Testis (tissue), 2 donors: ENCODE measurements at regions not wholly inside any gene's neighbourhood (a gene's known extent, or its start where the extent isn't known, plus 50 kb on each side); places are given as distances from the start of the nearest gene placed in this dataset.

ENCODE experiments used
- DNase-seq: peaks from one replicate; pipeline ENCODE4 v3.0.0-alpha.2; 2019
- H3K27ac ChIP-seq, 2 donors: fragments of 200-600 bp; sonication (generic); one replicate each; pipeline ENCODE4 v1.5.1; 2019
- H3K27me3 ChIP-seq: fragments of 200-600 bp; sonication (generic); one replicate; pipeline ENCODE4 v1.5.1; 2019
- H3K36me3 ChIP-seq: fragments of 200-600 bp; sonication (generic); one replicate; pipeline ENCODE4 v1.5.1; 2017; ENCODE audit warnings: low read depth; ENCODE audit errors: missing control alignments
- H3K4me1 ChIP-seq: fragments of 200-600 bp; sonication (generic); one replicate; pipeline ENCODE4 v1.5.1; 2019
- H3K4me3 ChIP-seq, 2 donors: fragments of 200-600 bp; sonication (generic); one replicate each; pipeline ENCODE4 v1.5.1; 2017 to 2019
- H3K9me3 ChIP-seq: fragments of 200-600 bp; sonication (generic); one replicate; pipeline ENCODE4 v1.5.1; 2017
- POLR2A ChIP-seq: fragments of 450-650 bp; IDR thresholded peaks from one replicate; pipeline ENCODE4 v1.6.1; 2017; ENCODE audit warnings: antibody characterized with exemption, mild to moderate bottlenecking, moderate library complexity
- WGBS, 2 donors: methylation state at CpG; one replicate each; pipeline ENCODE4 v1.1.5; 2018; 5-methylcytosine and 5-hydroxymethylcytosine counted together
- intact Hi-C: fragments of 100-400 bp; cut with DNase I; formaldehyde crosslinking; loops from one replicate; pipeline ENCODE4 v1.15.1; 2023; ENCODE audit warnings: low total_unique reads
- TF ChIP-seq, protein P1 (sequence below), 3 experiments: fragments of 450-650 bp in 2 of 3; fragments of 200-600 bp in 1 of 3; sonication (generic) in 1 of 3; IDR thresholded peaks; one replicate each; pipeline ENCODE4 v1.5.1; 2016 to 2019; ENCODE audit warnings: antibody characterized with exemption in 3 of 3, mild to moderate bottlenecking in 2 of 3, moderate library complexity in 1 of 3

DNA sequence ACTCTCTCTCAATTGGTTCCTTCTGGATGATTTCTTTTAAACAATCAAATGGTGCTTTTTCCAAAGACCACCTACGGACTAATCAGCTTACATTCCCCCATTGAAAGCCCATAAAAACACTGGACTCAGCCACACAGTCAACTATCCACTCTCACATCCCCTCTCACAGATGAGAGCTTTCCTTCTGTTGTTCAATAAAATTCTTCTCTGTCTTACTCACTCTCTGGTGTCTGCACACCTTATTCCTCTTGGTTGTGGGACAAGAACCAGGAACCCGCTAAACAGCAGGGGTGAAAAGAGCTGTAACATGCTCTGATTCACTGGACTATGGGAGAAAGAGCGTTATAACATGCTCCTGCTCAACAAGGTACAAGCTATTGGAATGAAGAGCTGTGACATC lies 2896.2 kb downstream of the PCDH9 start:
- Histone ChIP-seq H3K36me3 (no peaks in the 10 kb centered on the region), H3K27ac (no peak overlapping the region), H3K4me3 (no peak overlapping the region), H3K27me3 (no peaks in the 10 kb centered on the region), H3K9me3 (no peaks in the 10 kb centered on the region), H3K4me1 (no peaks in the 10 kb centered on the region)
- WGBS, 2 donors = 95 to 98% methylated on average over 3 of the region's 3 CpGs
- TF ChIP-seq, protein P1, sequence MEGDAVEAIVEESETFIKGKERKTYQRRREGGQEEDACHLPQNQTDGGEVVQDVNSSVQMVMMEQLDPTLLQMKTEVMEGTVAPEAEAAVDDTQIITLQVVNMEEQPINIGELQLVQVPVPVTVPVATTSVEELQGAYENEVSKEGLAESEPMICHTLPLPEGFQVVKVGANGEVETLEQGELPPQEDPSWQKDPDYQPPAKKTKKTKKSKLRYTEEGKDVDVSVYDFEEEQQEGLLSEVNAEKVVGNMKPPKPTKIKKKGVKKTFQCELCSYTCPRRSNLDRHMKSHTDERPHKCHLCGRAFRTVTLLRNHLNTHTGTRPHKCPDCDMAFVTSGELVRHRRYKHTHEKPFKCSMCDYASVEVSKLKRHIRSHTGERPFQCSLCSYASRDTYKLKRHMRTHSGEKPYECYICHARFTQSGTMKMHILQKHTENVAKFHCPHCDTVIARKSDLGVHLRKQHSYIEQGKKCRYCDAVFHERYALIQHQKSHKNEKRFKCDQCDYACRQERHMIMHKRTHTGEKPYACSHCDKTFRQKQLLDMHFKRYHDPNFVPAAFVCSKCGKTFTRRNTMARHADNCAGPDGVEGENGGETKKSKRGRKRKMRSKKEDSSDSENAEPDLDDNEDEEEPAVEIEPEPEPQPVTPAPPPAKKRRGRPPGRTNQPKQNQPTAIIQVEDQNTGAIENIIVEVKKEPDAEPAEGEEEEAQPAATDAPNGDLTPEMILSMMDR (IDR thresholded peaks at IDR 0.05) = no peak
- no peak for TF ChIP-seq POLR2A
- DNase-seq = no peak
- intact Hi-C loops = no loop called here

DNA sequence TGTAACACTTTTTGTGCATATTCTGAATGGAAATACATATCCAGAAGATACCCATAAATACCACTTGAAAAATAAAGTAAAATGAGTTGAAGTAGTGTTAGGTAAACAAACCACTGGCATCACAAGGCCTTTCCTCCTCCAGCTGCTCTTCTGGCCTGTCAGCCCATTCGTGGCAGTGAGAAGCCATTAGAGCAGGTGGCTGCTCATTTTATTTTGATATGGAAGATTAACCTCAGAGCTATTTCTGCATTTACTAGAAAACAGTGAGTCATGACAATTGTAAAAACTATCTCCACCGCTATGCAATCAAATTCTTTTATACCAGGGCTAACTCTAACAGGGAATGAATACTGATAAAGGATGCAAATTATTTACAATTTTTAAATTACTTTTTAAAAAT lies 2898.1 kb downstream of the PCDH9 start:
- TF ChIP-seq, protein P1 (IDR thresholded peaks at IDR 0.05) = no peak
- no peak for TF ChIP-seq POLR2A
- no peak overlapping the region for H3K4me3 ChIP-seq
- H3K27me3 ChIP-seq = no peaks in the 10 kb centered on the region
- H3K27ac ChIP-seq = no peak overlapping the region
- no peak for DNase-seq
- H3K9me3 ChIP-seq = no peaks in the 10 kb centered on the region
- no peaks in the 10 kb centered on the region for H3K4me1 ChIP-seq
- WGBS, 2 donors = 47 to 53% methylated on average over 2 of the region's 2 CpGs
- intact Hi-C loops = no loop called here
- H3K36me3 ChIP-seq = no peaks in the 10 kb centered on the region

DNA sequence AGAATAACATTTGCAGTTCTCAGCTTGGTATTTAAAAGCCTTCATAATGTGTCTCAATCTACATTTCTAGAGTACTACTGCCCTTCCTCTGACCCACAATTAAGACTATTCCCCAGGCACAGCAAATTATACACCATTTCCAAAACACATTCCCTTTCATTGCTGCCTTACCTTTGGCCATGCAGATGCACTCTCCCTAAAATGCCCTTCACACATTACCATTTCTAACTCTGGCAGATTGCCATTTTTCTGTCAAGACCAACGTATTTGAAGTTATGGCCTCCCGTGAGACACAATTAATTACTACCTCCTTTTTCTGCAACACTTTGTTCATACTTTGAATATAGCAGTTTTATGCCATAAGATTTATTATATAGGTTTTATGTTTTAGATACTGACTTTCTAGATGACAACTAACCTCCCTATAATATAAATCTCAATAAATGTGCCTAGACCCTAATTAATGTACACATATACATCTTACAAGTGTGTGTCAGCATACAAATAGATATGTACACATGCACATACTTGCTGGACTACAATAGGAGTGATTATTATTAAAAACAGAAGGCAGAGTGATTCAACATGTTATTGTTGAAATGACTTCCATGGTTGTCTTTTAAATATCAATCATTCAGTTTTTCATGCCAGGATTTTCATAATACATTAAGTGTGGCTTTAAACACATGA lies 2902.5 kb downstream of the PCDH9 start:
- H3K36me3 ChIP-seq = no peaks in the 10 kb centered on the region
- intact Hi-C loops = no loop called here
- H3K27me3 ChIP-seq = no peaks in the 10 kb centered on the region
- H3K9me3 ChIP-seq = no peaks in the 10 kb centered on the region
- DNase-seq = no peak
- TF ChIP-seq, protein P1 (IDR thresholded peaks at IDR 0.05) = no peak
- no peak for TF ChIP-seq POLR2A
- H3K4me3 ChIP-seq = no peak overlapping the region
- H3K27ac ChIP-seq = no peak overlapping the region
- H3K4me1 ChIP-seq = no peaks in the 10 kb centered on the region
- 37 to 41% methylated on average over 2 of the region's 2 CpGs for WGBS, 2 donors

DNA sequence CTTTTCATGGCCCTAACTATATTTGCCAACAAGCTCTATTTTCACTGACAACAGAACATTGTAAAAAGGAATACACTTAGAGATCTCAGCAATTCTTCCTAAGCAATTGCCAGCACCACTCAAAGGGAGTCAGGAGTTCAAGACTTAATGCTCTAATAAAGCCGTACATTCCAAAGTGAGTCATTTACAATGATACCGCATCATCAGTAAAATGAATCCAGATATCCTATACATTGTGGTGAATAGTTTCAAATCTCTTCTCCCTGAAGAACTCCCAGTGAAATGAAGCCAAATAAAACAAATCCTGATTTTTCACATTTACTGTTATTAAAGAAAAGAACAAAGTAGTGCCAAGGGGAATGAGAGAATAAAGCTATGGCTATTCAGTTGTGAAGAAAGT lies 2898.7 kb upstream of the PCDH20 start:
- intact Hi-C loops = no loop called here
- H3K4me1 ChIP-seq = no peaks in the 10 kb centered on the region
- 59 to 78% methylated on average over 2 of the region's 2 CpGs for WGBS, 2 donors
- no peak overlapping the region for H3K27ac ChIP-seq
- H3K9me3 ChIP-seq = no peaks in the 10 kb centered on the region
- no peak for DNase-seq
- no peaks in the 10 kb centered on the region for H3K36me3 ChIP-seq
- H3K4me3 ChIP-seq = no peak overlapping the region
- H3K27me3 ChIP-seq = no peaks in the 10 kb centered on the region
- TF ChIP-seq, protein P1 (IDR thresholded peaks at IDR 0.05) = no peak
- no peak for TF ChIP-seq POLR2A

DNA sequence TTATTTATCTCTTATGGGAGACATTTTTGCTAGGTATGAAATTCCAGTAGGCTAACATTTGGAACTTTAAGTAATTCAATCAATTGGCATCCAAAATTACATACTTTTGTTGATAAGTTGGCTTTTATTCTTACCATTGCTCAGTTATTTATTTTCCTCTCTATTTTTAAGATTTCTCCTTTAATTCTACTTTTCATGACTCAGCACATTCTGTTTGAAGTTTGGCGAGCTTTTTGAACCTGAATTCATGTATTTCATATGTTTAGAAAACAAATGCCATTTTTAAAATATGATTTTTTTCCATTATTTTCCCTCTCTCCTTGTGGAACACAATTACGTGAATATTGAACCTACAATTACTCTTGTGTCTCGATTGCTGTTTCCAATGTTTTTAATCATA lies 2896.3 kb upstream of the PCDH20 start:
- Histone ChIP-seq H3K4me1 (no peaks in the 10 kb centered on the region), H3K36me3 (no peaks in the 10 kb centered on the region), H3K9me3 (no peaks in the 10 kb centered on the region), H3K27me3 (no peaks in the 10 kb centered on the region), H3K4me3 (no peak overlapping the region), H3K27ac (no peak overlapping the region)
- intact Hi-C loops = no loop called here
- WGBS, 2 donors = 87 to 93% methylated on average over 3 of the region's 3 CpGs
- no peak for DNase-seq
- no peak for TF ChIP-seq POLR2A
- TF ChIP-seq, protein P1 (IDR thresholded peaks at IDR 0.05) = no peak
